GM23338 (cell line): ENCODE measurements at regions not wholly inside any gene's neighbourhood (a gene's known extent, or its start where the extent isn't known, plus 50 kb on each side); places are given as distances from the start of the nearest gene placed in this dataset.

Source experiments
- ATAC-seq: fragments of 200-7000 bp; cut with Tn5 transposase; 3 replicates; pipeline ENCODE4 v1.9.1; 2020
- DNase-seq: peaks from one replicate; pipeline ENCODE4 v3.0.0-alpha.2; 2015; ENCODE audit warnings: low spot score
- H2AFZ ChIP-seq: fragments of 200-600 bp; sonication (generic); 2 replicates; pipeline ENCODE4 v1.8.0; 2016; ENCODE audit warnings: antibody characterized with exemption, mild to moderate bottlenecking, moderate library complexity
- H3F3A ChIP-seq: fragments of 200-600 bp; sonication (generic); replicated peaks from 2 replicates; pipeline ENCODE4 v1.8.0; 2017; ENCODE audit warnings: antibody characterized with exemption, mixed run types, low read depth
- H3K27ac ChIP-seq: fragments of 200-600 bp; sonication (generic); 2 replicates; pipeline ENCODE4 v1.6.1; 2016; ENCODE audit warnings: low read depth
- H3K27me3 ChIP-seq: fragments of 200-600 bp; sonication (generic); 2 replicates; pipeline ENCODE4 v1.8.0; 2016; ENCODE audit warnings: mild to moderate bottlenecking, mixed run types, moderate library complexity; ENCODE audit not compliant: insufficient read depth
- H3K36me3 ChIP-seq: fragments of 200-600 bp; sonication (generic); 2 replicates; pipeline ENCODE4 v1.8.0; 2016; ENCODE audit warnings: mild to moderate bottlenecking; ENCODE audit not compliant: insufficient read depth
- H3K4me1 ChIP-seq: fragments of 200-600 bp; sonication (generic); 2 replicates; pipeline ENCODE4 v1.8.0; 2016; ENCODE audit warnings: mild to moderate bottlenecking, moderate library complexity; ENCODE audit not compliant: insufficient read depth
- H3K4me2 ChIP-seq: fragments of 200-600 bp; sonication (generic); 2 replicates; pipeline ENCODE4 v1.7.1; 2017; ENCODE audit warnings: mixed run types
- H3K4me3 ChIP-seq: fragments of 200-600 bp; sonication (generic); 2 replicates; pipeline ENCODE4 v1.6.1; 2016; ENCODE audit warnings: mixed run types
- H3K79me2 ChIP-seq: fragments of 200-600 bp; sonication (generic); replicated peaks from 2 replicates; pipeline ENCODE4 v1.8.0; 2017; ENCODE audit warnings: mild to moderate bottlenecking; ENCODE audit not compliant: insufficient read depth
- H3K9me2 ChIP-seq: fragments of 200-600 bp; sonication (generic); 2 replicates; pipeline ENCODE4 v1.8.0; 2017; ENCODE audit not compliant: insufficient read depth
- H4K20me1 ChIP-seq: fragments of 200-600 bp; sonication (generic); replicated peaks from 2 replicates; pipeline ENCODE4 v1.8.0; 2017; ENCODE audit warnings: mild to moderate bottlenecking; ENCODE audit not compliant: insufficient read depth
- H3K27ac Mint-ChIP-seq: 2 replicates; pipeline ENCODE4 v1.8.0; 2020; ENCODE audit warnings: inconsistent platforms, mild to moderate bottlenecking, moderate library complexity, mixed read lengths
- H3K27me3 Mint-ChIP-seq: 3 replicates; pipeline ENCODE4 v1.8.0; 2022; ENCODE audit warnings: low read depth, mild to moderate bottlenecking, moderate library complexity, mixed read lengths, inconsistent platforms; ENCODE audit not compliant: insufficient read depth, poor library complexity
- H3K36me3 Mint-ChIP-seq: 3 replicates; pipeline ENCODE4 v1.8.0; 2021; ENCODE audit warnings: low read depth, mild to moderate bottlenecking, inconsistent platforms, moderate library complexity, mixed read lengths
- H3K4me1 Mint-ChIP-seq: 3 replicates; pipeline ENCODE4 v1.8.0; 2020; ENCODE audit warnings: mild to moderate bottlenecking, inconsistent platforms, mixed read lengths
- H3K4me3 Mint-ChIP-seq: 3 replicates; pipeline ENCODE4 v1.8.0; 2021; ENCODE audit warnings: moderate library complexity, mild to moderate bottlenecking, inconsistent platforms, mixed read lengths
- H3K9me3 Mint-ChIP-seq: 3 replicates; pipeline ENCODE4 v1.8.0; 2020; ENCODE audit warnings: moderate library complexity, mild to moderate bottlenecking, inconsistent platforms, mixed read lengths
- CREB1 ChIP-seq: fragments of 250-450 bp; sonication (Bioruptor Pico); IDR thresholded peaks from 2 replicates; pipeline ENCODE4 v1.5.0; 2020; ENCODE audit warnings: low read depth, mild to moderate bottlenecking, moderate library complexity
- CTCF ChIP-seq, 2 experiments: fragments of 200-600 bp in 1 of 2; sonication (generic) in 1 of 2; conservative IDR thresholded peaks; 2 replicates each; pipeline versions ENCODE4 v1.5.1 to v1.6.1; 2016 to 2017; ENCODE audit warnings: antibody characterized with exemption in 2 of 2, low read depth in 2 of 2, mild to moderate bottlenecking in 2 of 2, moderate library complexity in 1 of 2
- EZH2 ChIP-seq: fragments of 200-600 bp; sonication (generic); IDR thresholded peaks from one replicate; pipeline ENCODE4 v1.8.0; 2017; ENCODE audit warnings: antibody characterized with exemption, mild to moderate bottlenecking, low read depth; ENCODE audit not compliant: unreplicated experiment
- EZH2phosphoT487 ChIP-seq: fragments of 200-600 bp; sonication (generic); IDR thresholded peaks from one replicate; pipeline ENCODE4 v1.8.1; 2018; ENCODE audit warnings: antibody characterized with exemption; ENCODE audit not compliant: unreplicated experiment
- JUNB ChIP-seq: IDR thresholded peaks from one replicate; pipeline ENCODE4 v1.6.1; 2016; ENCODE audit warnings: antibody characterized with exemption; ENCODE audit not compliant: unreplicated experiment
- NANOG ChIP-seq: IDR thresholded peaks from 2 replicates; pipeline ENCODE4 v1.6.1; 2016; ENCODE audit warnings: antibody characterized with exemption, borderline replicate concordance
- POLR2AphosphoS5 ChIP-seq: IDR thresholded peaks from 2 replicates; pipeline ENCODE4 v1.6.1; 2016; ENCODE audit warnings: antibody characterized with exemption, low read depth
- REST ChIP-seq: IDR thresholded peaks from one replicate; pipeline ENCODE4 v1.6.1; 2018; ENCODE audit warnings: antibody characterized with exemption; ENCODE audit not compliant: unreplicated experiment
- STAT1 ChIP-seq: IDR thresholded peaks from one replicate; pipeline ENCODE4 v1.6.1; 2016; ENCODE audit warnings: antibody characterized with exemption; ENCODE audit not compliant: unreplicated experiment
- ZNF114 ChIP-seq: fragments of 250-450 bp; sonication (Bioruptor Pico); IDR thresholded peaks from 2 replicates; pipeline ENCODE4 v1.5.0; 2020; ENCODE audit warnings: mild to moderate bottlenecking, moderate library complexity
- ZNF331 ChIP-seq: fragments of 250-450 bp; sonication (Bioruptor Pico); IDR thresholded peaks from 2 replicates; pipeline ENCODE4 v1.5.0; 2020; ENCODE audit warnings: low read depth, mild to moderate bottlenecking, moderate library complexity
- TF ChIP-seq, protein P1 (sequence below): fragments of 250-450 bp; sonication (Bioruptor Pico); IDR thresholded peaks from 2 replicates; pipeline ENCODE4 v1.5.0; 2020; ENCODE audit warnings: mild to moderate bottlenecking, moderate library complexity

- no peak overlapping the region for H3K27ac ChIP-seq
- DNase-seq = no peak
- no peak overlapping the region for H3K4me3 Mint-ChIP-seq
Measured at GRCh38 chr5:41650131-41650530, 139.7 kb upstream of the PLCXD3 start.

More at GRCh38 chr5:41650131-41650530, 139.7 kb upstream of the PLCXD3 start:
- no peaks in the 10 kb centered on the region for H3K36me3 ChIP-seq
- no peaks in the 10 kb centered on the region for H3K36me3 Mint-ChIP-seq
- H3K4me1 ChIP-seq = peaks cover 5% of the 10 kb centered on the region; the same call in 1 of the 2 replicates
- H3K9me3 Mint-ChIP-seq = no peaks in the 10 kb centered on the region; the same call in 2 of the 3 replicates
- H3K79me2 ChIP-seq = no peaks in the 10 kb centered on the region
- H3F3A ChIP-seq = no peaks in the 10 kb centered on the region
- H4K20me1 ChIP-seq = no peaks in the 10 kb centered on the region
- H3K9me2 ChIP-seq = no peaks in the 10 kb centered on the region
- no peak overlapping the region for H3K4me2 ChIP-seq
- H3K27me3 Mint-ChIP-seq = no peaks in the 10 kb centered on the region
- TF ChIP-seq CTCF (conservative IDR thresholded peaks at IDR 0.05; ENCODE audit: low read depth in 2 of 2) (no peak), ZNF114 (CRISPR knock-in tag) (no peak), JUNB (no peak), STAT1 (no peak), POLR2AphosphoS5 (no peak), REST (no peak), NANOG (no peak), EZH2phosphoT487 (no peak), ZNF331 (CRISPR knock-in tag) (no peak), EZH2 (no peak), CREB1 (CRISPR knock-in tag) (no peak)
- TF ChIP-seq, protein P1, sequence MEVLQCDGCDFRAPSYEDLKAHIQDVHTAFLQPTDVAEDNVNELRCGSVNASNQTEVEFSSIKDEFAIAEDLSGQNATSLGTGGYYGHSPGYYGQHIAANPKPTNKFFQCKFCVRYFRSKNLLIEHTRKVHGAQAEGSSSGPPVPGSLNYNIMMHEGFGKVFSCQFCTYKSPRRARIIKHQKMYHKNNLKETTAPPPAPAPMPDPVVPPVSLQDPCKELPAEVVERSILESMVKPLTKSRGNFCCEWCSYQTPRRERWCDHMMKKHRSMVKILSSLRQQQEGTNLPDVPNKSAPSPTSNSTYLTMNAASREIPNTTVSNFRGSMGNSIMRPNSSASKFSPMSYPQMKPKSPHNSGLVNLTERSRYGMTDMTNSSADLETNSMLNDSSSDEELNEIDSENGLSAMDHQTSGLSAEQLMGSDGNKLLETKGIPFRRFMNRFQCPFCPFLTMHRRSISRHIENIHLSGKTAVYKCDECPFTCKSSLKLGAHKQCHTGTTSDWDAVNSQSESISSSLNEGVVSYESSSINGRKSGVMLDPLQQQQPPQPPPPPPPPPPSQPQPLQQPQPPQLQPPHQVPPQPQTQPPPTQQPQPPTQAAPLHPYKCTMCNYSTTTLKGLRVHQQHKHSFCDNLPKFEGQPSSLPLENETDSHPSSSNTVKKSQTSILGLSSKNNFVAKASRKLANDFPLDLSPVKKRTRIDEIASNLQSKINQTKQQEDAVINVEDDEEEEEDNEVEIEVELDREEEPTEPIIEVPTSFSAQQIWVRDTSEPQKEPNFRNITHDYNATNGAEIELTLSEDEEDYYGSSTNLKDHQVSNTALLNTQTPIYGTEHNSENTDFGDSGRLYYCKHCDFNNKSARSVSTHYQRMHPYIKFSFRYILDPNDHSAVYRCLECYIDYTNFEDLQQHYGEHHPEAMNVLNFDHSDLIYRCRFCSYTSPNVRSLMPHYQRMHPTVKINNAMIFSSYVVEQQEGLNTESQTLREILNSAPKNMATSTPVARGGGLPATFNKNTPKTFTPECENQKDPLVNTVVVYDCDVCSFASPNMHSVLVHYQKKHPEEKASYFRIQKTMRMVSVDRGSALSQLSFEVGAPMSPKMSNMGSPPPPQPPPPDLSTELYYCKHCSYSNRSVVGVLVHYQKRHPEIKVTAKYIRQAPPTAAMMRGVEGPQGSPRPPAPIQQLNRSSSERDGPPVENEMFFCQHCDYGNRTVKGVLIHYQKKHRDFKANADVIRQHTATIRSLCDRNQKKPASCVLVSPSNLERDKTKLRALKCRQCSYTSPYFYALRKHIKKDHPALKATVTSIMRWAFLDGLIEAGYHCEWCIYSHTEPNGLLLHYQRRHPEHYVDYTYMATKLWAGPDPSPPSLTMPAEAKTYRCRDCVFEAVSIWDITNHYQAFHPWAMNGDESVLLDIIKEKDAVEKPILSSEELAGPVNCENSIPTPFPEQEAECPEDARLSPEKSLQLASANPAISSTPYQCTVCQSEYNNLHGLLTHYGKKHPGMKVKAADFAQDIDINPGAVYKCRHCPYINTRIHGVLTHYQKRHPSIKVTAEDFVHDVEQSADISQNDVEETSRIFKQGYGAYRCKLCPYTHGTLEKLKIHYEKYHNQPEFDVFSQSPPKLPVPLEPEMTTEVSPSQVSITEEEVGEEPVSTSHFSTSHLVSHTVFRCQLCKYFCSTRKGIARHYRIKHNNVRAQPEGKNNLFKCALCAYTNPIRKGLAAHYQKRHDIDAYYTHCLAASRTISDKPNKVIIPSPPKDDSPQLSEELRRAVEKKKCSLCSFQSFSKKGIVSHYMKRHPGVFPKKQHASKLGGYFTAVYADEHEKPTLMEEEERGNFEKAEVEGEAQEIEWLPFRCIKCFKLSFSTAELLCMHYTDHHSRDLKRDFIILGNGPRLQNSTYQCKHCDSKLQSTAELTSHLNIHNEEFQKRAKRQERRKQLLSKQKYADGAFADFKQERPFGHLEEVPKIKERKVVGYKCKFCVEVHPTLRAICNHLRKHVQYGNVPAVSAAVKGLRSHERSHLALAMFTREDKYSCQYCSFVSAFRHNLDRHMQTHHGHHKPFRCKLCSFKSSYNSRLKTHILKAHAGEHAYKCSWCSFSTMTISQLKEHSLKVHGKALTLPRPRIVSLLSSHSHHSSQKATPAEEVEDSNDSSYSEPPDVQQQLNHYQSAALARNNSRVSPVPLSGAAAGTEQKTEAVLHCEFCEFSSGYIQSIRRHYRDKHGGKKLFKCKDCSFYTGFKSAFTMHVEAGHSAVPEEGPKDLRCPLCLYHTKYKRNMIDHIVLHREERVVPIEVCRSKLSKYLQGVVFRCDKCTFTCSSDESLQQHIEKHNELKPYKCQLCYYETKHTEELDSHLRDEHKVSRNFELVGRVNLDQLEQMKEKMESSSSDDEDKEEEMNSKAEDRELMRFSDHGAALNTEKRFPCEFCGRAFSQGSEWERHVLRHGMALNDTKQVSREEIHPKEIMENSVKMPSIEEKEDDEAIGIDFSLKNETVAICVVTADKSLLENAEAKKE = no peak
- no peak overlapping the region for H2AFZ ChIP-seq
- H3K27me3 ChIP-seq = no peaks in the 10 kb centered on the region
- no peak overlapping the region for H3K4me3 ChIP-seq
- H3K27ac Mint-ChIP-seq = no peak overlapping the region
- H3K4me1 Mint-ChIP-seq = peaks cover 7% of the 10 kb centered on the region; the same call in 2 of the 3 replicates
- ATAC-seq = no peak
